Activated CD4-positive, alpha-beta T cell treated with anti-CD3 and anti-CD28 coated beads for 48 hours (primary cell): ENCODE measurements at regions not wholly inside any gene's neighbourhood (a gene's known extent, or its start where the extent isn't known, plus 50 kb on each side); places are given as distances from the start of the nearest gene placed in this dataset.

Source experiments
- DNase-seq: peaks from one replicate; pipeline ENCODE4 v3.0.0-alpha.2; 2020

- no peak for DNase-seq
These were observed 145.6 kb upstream of the GALNT17 start for GRCh38 chr7:70986297-70986696.

GRCh38 chr7:70994176-70994575 is 137.8 kb upstream of the GALNT17 start:
- no peak for DNase-seq

DNA sequence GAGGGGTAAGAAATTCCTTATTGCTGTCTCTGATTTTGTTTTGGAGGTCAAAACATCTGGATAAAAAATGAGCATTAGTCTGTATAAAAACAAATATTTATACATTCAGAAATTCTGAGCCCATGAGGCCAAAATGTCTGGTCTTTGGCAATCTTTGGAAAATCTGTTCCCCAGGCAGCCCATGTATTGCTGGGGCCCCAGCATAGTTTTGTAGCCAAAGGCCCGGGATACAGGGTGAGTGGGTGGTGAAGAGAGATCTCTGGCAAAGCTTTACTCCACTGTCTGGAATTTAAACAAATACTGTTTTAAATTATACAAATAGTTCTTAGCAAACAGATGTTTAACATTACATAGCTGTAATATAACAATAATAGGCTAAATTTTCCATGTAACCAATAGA is 134.7 kb upstream of the GALNT17 start:
- no peak for DNase-seq

GRCh38 chr7:71005109-71005508 is 126.8 kb upstream of the GALNT17 start:
- DNase-seq, result no peak

- no peak for DNase-seq
These were observed 122.3 kb upstream of the GALNT17 start for GRCh38 chr7:71009636-71010035.

- DNase-seq, result no peak
These were observed 116.6 kb upstream of the GALNT17 start for GRCh38 chr7:71015252-71015900.

DNA sequence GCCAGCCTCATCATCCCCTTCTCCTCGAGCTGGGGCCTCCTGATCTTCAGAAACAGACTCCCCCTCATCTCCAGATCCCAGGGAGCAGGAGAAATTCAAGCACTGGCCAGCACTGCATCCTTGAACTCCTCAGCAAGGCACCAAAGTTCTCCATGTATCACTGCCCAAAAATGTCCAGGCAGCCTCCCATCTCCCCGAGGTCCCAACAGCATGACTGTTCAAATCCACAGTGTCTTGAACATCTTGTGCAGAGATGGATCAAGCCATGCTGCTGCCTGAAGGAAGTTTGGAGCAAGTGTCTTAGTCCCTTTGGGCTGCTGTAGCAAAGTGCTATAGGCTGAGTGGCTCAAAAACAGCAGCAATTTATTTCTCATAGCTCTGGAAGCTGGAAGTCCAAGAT is 115.5 kb upstream of the GALNT17 start:
- no peak for DNase-seq

DNA sequence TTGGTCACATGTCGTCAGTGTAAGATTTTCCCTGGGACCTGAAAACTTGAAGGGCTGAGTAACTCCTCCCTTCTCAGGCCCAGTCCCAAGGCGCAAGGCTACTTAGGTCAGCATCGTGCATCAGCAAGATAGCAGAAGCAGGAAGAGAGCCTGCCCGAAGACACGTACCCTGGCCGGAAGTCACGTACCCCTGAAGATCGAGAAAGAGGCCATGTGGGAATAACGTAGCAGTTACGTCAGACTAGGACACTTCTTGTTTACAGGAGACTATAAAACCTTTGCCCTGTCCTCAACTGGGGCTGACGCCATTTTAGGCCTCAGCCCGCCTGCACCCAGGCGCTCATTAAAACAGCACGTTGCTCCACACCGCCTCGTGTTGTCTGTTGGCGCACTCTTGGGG is 114.3 kb upstream of the GALNT17 start:
- DNase-seq, result no peak

DNA sequence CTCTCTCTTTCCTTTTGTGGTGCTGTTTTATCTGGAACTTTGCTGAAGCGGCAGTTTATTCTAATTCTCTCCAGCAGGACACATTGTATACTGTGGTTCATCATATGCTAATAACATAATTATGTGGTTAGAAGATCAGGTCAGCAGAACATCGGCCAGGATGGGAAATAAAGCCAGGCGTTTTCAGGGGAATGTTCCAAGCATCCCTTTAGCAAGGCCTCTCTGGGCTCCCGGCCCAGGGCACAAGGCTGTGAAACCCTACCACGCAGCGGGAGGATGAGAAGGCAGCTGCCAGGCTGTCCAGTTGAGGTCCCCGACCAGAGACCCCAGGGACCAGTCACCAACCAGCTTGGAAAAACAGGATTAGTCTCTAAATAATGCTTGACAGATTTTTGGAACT is 112.2 kb upstream of the GALNT17 start:
- no peak for DNase-seq

GRCh38 chr7:71021131-71021530 is 110.8 kb upstream of the GALNT17 start:
- DNase-seq, result no peak

DNA sequence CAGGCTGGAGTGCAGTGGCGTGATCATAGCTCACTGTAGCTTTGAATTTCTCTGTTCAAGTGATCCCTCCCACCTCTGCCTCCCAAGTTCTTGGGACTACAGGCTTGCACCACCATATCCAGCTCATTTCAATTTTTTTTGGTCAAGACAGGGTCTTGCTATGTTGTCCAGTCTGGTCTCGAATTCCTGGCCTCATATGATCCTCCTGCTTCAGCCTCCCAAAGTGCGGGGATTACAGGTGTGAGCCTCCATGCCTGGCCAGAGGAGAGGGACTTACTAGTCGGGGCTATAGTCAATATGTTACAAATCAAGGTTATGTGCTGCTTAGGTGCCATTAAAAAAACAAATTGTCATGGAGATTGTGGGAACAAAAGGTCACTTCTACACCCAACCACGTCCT is 105.3 kb upstream of the GALNT17 start:
- DNase-seq, result no peak

DNA sequence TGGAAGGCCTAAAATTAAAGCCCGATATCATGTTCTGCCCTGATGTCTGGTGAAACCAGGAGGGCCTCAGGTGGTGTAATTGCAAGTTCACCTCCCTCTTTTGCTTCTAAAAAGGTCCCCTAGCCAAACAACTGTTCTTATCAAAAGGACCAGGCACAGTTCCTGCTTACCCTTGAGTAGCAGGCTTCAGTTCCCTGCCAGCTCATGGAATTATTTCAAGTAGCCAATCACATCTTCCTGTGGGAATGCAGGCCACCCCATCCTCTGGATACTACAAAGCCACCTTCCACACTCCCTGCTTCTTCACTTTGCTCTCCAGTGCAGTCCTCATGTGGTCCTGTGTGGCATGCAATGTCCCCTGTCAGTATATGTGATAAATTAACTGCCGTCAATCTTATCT is 97.7 kb upstream of the GALNT17 start:
- no peak for DNase-seq

- DNase-seq, result no peak
These were observed 89.4 kb upstream of the GALNT17 start for GRCh38 chr7:71042591-71042990.

DNA sequence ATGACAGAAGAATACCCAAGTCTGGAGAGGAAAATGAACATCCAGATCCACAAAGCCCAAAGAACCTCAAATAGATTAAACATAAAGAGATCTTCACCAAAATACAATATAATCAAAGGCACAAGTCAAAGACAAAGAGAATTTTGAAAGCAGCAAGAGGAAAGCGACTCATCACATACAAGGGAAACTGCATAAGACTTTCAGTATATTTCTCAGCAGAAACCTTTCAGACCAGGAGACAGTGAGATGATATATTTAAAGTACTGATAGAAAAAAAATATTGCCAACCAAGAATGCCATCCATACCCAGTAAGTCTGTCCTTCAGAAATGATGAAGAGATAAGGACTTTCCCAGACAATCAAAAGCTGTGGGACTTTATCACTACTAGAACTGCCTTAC is 81.5 kb upstream of the GALNT17 start:
- no peak for DNase-seq

GRCh38 chr7:71055504-71055903 is 76.4 kb upstream of the GALNT17 start:
- DNase-seq, result no peak

DNA sequence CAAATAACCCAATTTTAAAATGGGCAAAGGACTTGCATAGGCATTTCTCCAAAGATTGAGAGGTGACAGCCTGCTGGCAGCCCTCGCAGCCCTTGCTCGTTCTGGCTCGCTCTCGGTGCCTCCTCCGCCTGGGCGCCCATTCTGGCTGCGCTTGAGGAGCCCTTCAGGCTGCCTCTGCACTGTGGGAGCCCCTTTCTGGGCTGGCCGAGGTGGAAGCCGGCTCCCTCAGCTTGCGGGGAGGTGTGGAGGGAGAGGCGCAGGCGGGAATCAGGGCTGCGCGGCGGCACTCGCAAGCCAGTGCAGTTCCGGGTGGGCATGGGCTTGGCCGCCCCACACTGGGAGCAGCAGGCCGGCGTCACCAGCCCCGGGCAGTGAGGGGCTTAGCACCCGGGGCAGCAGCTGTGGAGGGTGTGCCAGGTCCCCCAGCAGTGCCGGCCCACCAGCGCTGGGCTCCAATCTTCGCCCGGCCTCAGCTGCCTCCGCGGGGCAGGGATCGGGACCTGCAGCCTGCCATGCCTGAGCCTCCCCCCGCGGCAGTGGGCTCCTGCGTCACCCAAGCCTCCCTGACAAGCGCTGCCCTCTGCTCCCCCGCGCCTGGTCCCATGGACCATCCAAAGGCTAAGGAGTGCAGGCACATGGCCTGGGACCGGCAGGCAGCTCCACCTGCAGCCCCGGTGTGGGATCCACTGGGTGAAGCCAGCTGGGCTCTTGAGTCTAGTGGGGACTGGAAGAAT is 54.0 kb upstream of the GALNT17 start:
- no peak for DNase-seq
